ENCODE measurements at regions not wholly inside any gene's neighbourhood (a gene's known extent, or its start where the extent isn't known, plus 50 kb on each side); places are given as distances from the start of the nearest gene placed in this dataset.

DNA sequence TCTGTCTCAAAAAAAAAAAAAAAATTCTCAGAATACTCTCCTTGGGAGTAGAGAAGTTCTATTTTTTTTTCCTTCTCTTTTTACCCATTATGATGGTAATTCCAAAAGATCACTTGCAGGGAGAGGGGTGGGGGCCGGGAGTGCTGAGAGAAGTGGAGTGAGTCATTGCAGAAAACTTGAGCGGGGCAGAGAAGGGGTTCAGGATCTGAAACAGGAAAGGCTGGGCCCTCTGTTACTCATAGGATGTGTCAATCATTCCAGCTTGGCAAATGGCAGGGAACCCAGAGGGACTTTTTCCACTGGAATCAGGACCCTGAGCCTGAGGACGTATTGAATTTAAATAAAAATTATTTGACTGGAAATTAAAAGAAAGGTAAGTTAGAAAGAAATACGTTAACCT, 111.4 kb upstream of the ARMC2 start:
- no peak overlapping the region for H3K4me3 ChIP-seq (ENCODE audit: low read length)
- no peak overlapping the region for H2AFZ ChIP-seq (ENCODE audit: low read length)
- H3K9me2 ChIP-seq (replicated peaks; ENCODE audit: insufficient read depth, low read length) = no peaks in the 10 kb centered on the region
- no peak for DNase-seq
- H3K4me2 ChIP-seq (ENCODE audit: low read depth, low read length) = no peak overlapping the region
- peaks cover 11% of the 10 kb centered on the region; the same call in 1 of the 2 replicates for H3K79me2 ChIP-seq (ENCODE audit: low read length)
- H3F3A ChIP-seq (ENCODE audit: insufficient read depth, low read length) = peaks cover 22% of the 10 kb centered on the region
- H3K27ac ChIP-seq (ENCODE audit: low read length) = no peak overlapping the region
- TF ChIP-seq, protein P1, sequence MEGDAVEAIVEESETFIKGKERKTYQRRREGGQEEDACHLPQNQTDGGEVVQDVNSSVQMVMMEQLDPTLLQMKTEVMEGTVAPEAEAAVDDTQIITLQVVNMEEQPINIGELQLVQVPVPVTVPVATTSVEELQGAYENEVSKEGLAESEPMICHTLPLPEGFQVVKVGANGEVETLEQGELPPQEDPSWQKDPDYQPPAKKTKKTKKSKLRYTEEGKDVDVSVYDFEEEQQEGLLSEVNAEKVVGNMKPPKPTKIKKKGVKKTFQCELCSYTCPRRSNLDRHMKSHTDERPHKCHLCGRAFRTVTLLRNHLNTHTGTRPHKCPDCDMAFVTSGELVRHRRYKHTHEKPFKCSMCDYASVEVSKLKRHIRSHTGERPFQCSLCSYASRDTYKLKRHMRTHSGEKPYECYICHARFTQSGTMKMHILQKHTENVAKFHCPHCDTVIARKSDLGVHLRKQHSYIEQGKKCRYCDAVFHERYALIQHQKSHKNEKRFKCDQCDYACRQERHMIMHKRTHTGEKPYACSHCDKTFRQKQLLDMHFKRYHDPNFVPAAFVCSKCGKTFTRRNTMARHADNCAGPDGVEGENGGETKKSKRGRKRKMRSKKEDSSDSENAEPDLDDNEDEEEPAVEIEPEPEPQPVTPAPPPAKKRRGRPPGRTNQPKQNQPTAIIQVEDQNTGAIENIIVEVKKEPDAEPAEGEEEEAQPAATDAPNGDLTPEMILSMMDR (IDR thresholded peaks at IDR 0.05; ENCODE audit: low read length) = no peak
- TF ChIP-seq EZH2 (optimal IDR thresholded peaks at IDR 0.05; ENCODE audit: low read depth, low read length) = no peak
- TF ChIP-seq EZH2phosphoT487 (IDR thresholded peaks at IDR 0.05; ENCODE audit: low read length) = no peak
- H4K20me1 ChIP-seq (ENCODE audit: insufficient read depth, low read length) = no peaks in the 10 kb centered on the region
- no peaks in the 10 kb centered on the region for H3K27me3 ChIP-seq (replicated peaks; ENCODE audit: insufficient read depth, low read length)
- no peaks in the 10 kb centered on the region for H3K36me3 ChIP-seq (replicated peaks; ENCODE audit: insufficient read depth, low read length)
- peaks cover 44% of the 10 kb centered on the region for H3K4me1 ChIP-seq (ENCODE audit: low read length)
- H3K9me3 ChIP-seq (replicated peaks; ENCODE audit: insufficient read depth, low read length) = no peaks in the 10 kb centered on the region
- no peak overlapping the region for H3K9ac ChIP-seq (ENCODE audit: low read length)

DNA sequence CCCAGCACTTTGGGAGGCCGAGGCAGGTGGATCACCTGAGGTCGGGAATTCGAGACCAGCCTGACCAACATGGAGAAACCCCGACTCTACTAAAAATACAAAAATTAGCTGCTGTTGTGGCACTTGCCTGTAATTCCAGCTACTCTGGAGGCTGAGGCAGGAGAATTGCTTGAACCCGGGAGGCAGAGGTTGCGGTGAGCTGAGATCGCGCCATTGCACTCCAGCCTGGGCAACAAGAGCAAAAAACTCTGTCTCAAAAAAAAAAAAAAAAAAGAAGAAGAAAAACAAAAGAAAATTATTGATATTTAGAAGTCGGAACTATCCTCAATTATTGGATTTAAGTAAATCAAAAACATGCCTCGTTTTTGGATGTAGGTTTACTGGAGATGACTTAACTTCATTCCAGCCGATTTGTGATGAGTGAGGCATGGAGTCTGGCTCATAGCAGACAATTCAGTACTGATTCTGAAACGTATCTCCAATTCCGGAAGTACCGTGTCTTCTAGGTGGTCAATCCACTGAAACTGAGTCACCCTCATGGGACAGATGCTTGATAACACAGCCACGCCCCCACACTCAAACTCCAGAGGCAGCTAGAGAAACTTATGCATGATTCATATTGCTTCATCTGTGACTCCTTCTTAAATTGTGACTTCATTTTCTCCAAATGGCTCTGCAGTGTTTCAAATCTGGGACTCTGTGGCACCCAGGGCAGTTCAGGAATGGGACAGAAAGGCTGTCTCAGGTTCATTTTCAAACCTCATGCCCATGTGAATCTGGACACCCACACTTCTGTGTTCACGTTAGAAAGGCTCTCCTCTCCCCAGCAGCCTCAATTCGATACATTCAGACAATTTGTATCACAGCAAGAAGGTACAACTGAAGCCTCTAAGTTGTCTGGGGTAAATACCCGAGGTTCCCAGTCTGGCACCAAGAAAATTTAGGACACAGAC, 110.4 kb upstream of the ARMC2 start:
- H3K4me1 ChIP-seq (ENCODE audit: low read length) = peaks cover 35% of the 10 kb centered on the region
- TF ChIP-seq EZH2phosphoT487 (IDR thresholded peaks at IDR 0.05; ENCODE audit: low read length) = no peak
- TF ChIP-seq EZH2 (optimal IDR thresholded peaks at IDR 0.05; ENCODE audit: low read depth, low read length) = no peak
- TF ChIP-seq, protein P1 (IDR thresholded peaks at IDR 0.05; ENCODE audit: low read length) = no peak
- no peak overlapping the region for H3K4me3 ChIP-seq (ENCODE audit: low read length)
- H3K79me2 ChIP-seq (ENCODE audit: low read length) = peaks cover 8% of the 10 kb centered on the region; the same call in 1 of the 2 replicates
- H3F3A ChIP-seq (ENCODE audit: insufficient read depth, low read length) = peaks cover 22% of the 10 kb centered on the region
- no peaks in the 10 kb centered on the region for H3K36me3 ChIP-seq (replicated peaks; ENCODE audit: insufficient read depth, low read length)
- H3K27me3 ChIP-seq (replicated peaks; ENCODE audit: insufficient read depth, low read length) = no peaks in the 10 kb centered on the region
- no peaks in the 10 kb centered on the region for H3K9me3 ChIP-seq (replicated peaks; ENCODE audit: insufficient read depth, low read length)
- H3K27ac ChIP-seq (ENCODE audit: low read length) = no peak overlapping the region
- H3K4me2 ChIP-seq (ENCODE audit: low read depth, low read length) = no peak overlapping the region
- H3K9me2 ChIP-seq (replicated peaks; ENCODE audit: insufficient read depth, low read length) = no peaks in the 10 kb centered on the region
- H4K20me1 ChIP-seq (ENCODE audit: insufficient read depth, low read length) = no peaks in the 10 kb centered on the region
- no peak overlapping the region for H2AFZ ChIP-seq (ENCODE audit: low read length)
- no peak overlapping the region for H3K9ac ChIP-seq (ENCODE audit: low read length)
- no peak for DNase-seq

DNA sequence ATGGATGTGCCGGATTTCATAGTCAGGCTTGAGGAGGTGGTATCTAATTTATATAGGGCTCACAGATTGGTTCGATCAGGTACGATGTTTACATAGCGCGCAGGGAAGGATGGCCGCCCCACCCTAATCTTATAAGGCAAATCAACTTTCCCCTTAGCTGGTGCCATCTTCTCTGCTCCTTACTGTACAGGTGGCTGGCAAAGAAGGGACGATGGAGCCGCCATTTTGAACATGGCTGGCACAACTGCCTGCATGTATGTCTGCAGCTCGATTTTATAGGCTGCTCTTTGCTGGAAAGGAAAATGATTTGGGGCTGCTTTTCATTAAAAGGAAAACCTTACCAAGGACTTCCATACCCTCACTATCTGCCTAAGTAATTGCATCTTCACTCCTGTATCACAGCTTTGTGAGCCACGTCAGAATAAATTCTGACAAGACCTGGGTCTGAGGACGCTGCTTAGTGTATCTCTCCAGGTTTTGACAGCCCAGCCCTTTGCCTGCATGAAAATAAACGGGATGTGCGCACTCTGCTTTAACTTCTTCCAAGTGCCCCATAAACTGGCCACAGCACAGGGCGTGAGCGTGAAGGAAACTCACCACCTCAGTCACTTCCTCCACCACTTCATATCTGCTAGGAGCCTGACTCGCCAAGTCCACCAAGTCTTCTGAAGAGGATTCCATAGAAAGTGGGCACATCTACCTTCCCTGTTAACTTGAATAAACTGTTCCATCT, 109.4 kb upstream of the ARMC2 start:
- H3F3A ChIP-seq (ENCODE audit: insufficient read depth, low read length) = peaks cover 13% of the 10 kb centered on the region
- TF ChIP-seq, protein P1 (IDR thresholded peaks at IDR 0.05; ENCODE audit: low read length) = no peak
- TF ChIP-seq EZH2phosphoT487 (IDR thresholded peaks at IDR 0.05; ENCODE audit: low read length) (no peak), EZH2 (optimal IDR thresholded peaks at IDR 0.05; ENCODE audit: low read depth, low read length) (no peak)
- H3K79me2 ChIP-seq (ENCODE audit: low read length) = 0 out of 2 replicates have a peak, but pooled peaks cover 5% of the 10 kb centered on the region
- no peaks in the 10 kb centered on the region for H3K27me3 ChIP-seq (replicated peaks; ENCODE audit: insufficient read depth, low read length)
- H3K4me2 ChIP-seq (ENCODE audit: low read depth, low read length) = no peak overlapping the region
- peaks cover 28% of the 10 kb centered on the region for H3K4me1 ChIP-seq (ENCODE audit: low read length)
- DNase-seq = no peak
- no peak overlapping the region for H3K4me3 ChIP-seq (ENCODE audit: low read length)
- H3K9me3 ChIP-seq (replicated peaks; ENCODE audit: insufficient read depth, low read length) = no peaks in the 10 kb centered on the region
- no peak overlapping the region for H2AFZ ChIP-seq (ENCODE audit: low read length)
- H4K20me1 ChIP-seq (ENCODE audit: insufficient read depth, low read length) = no peaks in the 10 kb centered on the region
- no peaks in the 10 kb centered on the region for H3K36me3 ChIP-seq (replicated peaks; ENCODE audit: insufficient read depth, low read length)
- H3K27ac ChIP-seq (ENCODE audit: low read length) = no peak overlapping the region
- no peak overlapping the region for H3K9ac ChIP-seq (ENCODE audit: low read length)
- no peaks in the 10 kb centered on the region for H3K9me2 ChIP-seq (replicated peaks; ENCODE audit: insufficient read depth, low read length)
